SK-N-MC (cell line): ENCODE measurements at regions not wholly inside any gene's neighbourhood (a gene's known extent, or its start where the extent isn't known, plus 50 kb on each side); places are given as distances from the start of the nearest gene placed in this dataset.

Experiments
- DNase-seq: peaks from one replicate; pipeline ENCODE4 v3.0.0-alpha.2; 2011; ENCODE audit warnings: low read depth, low spot score
- H3K27ac ChIP-seq: fragments of 200-600 bp; sonication (generic); 2 replicates; pipeline ENCODE4 v1.5.1; 2016; ENCODE audit warnings: mixed run types
- H3K36me3 ChIP-seq: fragments of 200-600 bp; sonication (generic); 2 replicates; pipeline ENCODE4 v1.6.1; 2017; ENCODE audit warnings: antibody characterized with exemption, low read length, mixed read lengths; ENCODE audit not compliant: insufficient read depth
- H3K4me3 ChIP-seq: fragments of 200-600 bp; sonication (generic); 2 replicates; pipeline ENCODE4 v1.5.1; 2016
- H3K9ac ChIP-seq: fragments of 200-600 bp; sonication (generic); 2 replicates; pipeline ENCODE4 v1.8.0; 2017; ENCODE audit warnings: mixed run types, mixed read lengths; ENCODE audit not compliant: insufficient read length
- H3K9me3 ChIP-seq: fragments of 200-600 bp; sonication (generic); 2 replicates; pipeline ENCODE4 v1.6.1; 2017; ENCODE audit warnings: low read depth, mild to moderate bottlenecking, antibody characterized with exemption, low read length, moderate library complexity, mixed read lengths
- EZH2 ChIP-seq: fragments of 200-600 bp; sonication (generic); IDR thresholded peaks from one replicate; pipeline ENCODE4 v1.6.1; 2017; ENCODE audit warnings: antibody characterized with exemption
- FOXP2 ChIP-seq: optimal IDR thresholded peaks from 2 replicates; pipeline ENCODE3; 2011; ENCODE audit warnings: mild to moderate bottlenecking, moderate library complexity; ENCODE audit not compliant: insufficient read depth; ENCODE audit errors: extremely low read length, control extremely low read depth
- POLR2AphosphoS5 ChIP-seq: IDR thresholded peaks from 2 replicates; pipeline ENCODE4 v1.6.1; 2012; ENCODE audit warnings: mild to moderate bottlenecking, low read depth, low read length, borderline replicate concordance

DNA sequence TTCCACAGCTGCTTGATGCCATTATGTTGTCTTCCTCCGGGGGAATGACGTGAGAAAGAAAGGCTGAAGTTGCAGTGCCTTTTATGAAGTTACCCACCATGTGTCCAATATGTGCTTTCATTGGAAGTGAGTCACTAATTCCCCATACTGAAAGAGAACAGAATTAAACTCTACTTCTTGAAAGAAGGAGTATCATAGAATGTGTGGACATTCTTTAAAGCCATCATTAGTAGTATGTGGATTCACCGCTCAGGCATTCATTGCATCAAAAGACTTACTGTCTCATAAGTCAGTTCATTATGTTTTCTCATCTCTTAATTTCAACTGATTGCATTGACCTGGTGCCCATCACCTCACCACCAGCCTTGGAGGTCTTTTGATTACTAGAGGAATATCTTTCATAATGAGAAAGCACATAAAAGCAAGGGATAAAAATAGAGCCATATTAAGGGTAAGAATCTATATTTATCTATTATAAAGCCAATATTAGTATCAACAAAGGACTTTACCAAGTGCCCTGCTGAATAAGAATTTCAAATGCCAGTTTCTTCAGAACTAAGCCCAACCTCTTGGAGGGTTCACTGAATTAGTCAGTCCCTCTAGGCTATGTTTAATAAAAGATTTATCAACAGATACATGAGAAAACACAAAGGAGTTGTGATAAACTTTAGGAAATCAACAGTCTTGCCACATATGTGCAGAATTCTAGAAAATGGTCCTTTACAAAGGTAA lies 516.1 kb downstream of the NTRK2 start:
- Histone ChIP-seq H3K27ac (no peak overlapping the region), H3K9me3 (no peaks in the 10 kb centered on the region), H3K9ac (no peak overlapping the region), H3K4me3 (no peak overlapping the region), H3K36me3 (no peaks in the 10 kb centered on the region)
- TF ChIP-seq EZH2 = no peak
- TF ChIP-seq FOXP2 = no peak
- no peak for TF ChIP-seq POLR2AphosphoS5
- no peak for DNase-seq

DNA sequence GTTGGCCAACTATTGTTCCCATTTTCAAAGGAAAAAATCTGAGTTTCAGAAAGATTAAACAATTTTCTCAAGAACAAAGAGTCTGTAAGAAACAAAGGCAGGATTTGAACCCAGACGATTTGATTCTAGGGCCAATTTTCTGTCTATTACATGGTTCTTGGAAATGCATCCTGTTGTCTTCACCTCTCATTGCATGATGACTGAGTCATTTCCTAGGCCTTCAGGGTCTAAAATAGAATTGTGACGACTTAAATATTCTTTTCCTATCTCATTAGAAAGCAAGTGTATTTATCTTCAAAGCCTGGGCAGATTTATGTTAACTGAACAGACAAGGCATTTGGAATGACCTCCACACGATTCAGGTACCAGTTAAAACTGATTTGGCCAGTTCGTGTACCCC lies 512.9 kb downstream of the NTRK2 start:
- H3K36me3 ChIP-seq = no peaks in the 10 kb centered on the region
- H3K27ac ChIP-seq = no peak overlapping the region
- H3K9me3 ChIP-seq = no peaks in the 10 kb centered on the region
- no peak overlapping the region for H3K4me3 ChIP-seq
- no peak for DNase-seq
- no peak overlapping the region for H3K9ac ChIP-seq
- TF ChIP-seq EZH2 (no peak), POLR2AphosphoS5 (no peak), FOXP2 (no peak)

DNA sequence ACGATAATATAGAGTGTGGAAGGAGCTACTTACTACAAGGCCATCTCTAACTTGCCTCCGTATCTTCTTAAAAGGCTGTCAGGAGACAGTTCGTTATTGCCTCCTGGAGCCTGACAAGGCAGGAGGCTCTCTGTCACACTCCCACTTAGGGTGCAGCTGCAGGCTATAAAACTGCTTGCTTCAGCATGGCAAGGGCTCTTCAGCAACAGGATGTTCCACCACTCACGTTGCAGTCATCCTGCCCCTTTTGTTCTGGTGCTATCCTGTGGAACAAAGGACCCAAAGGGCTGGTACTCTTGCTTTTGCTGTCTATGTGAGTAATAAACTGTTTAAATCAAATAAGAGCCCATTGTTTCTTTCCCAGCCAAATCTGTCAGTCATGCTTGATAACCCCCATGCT lies 508.9 kb downstream of the NTRK2 start:
- no peak overlapping the region for H3K27ac ChIP-seq
- TF ChIP-seq EZH2 (no peak), FOXP2 (no peak), POLR2AphosphoS5 (no peak)
- H3K9me3 ChIP-seq = no peaks in the 10 kb centered on the region
- H3K4me3 ChIP-seq = no peak overlapping the region
- no peaks in the 10 kb centered on the region for H3K36me3 ChIP-seq
- DNase-seq = no peak
- H3K9ac ChIP-seq = no peak overlapping the region

DNA sequence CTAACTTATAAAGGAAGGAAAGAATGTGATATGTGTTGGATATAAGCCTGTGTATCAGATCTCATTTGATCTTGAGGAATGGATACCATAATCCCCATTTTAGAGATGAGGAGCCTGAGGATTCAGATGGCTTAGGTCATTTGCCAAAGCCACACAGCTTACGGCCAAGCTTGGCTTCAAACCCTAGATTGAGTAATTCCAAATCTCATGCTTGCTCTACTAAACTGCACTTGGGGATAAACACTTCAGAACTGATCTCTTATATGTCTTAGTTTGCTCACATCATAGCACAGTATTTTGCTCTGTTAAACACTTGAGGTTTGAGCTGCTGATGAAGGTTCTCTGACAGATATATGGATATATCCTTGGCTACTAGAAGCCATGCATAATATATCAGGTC lies 504.4 kb downstream of the NTRK2 start:
- H3K36me3 ChIP-seq = no peaks in the 10 kb centered on the region
- H3K4me3 ChIP-seq = no peak overlapping the region
- no peak overlapping the region for H3K9ac ChIP-seq
- H3K9me3 ChIP-seq = no peaks in the 10 kb centered on the region
- TF ChIP-seq EZH2 (no peak), POLR2AphosphoS5 (no peak), FOXP2 (no peak)
- no peak for DNase-seq
- H3K27ac ChIP-seq = no peak overlapping the region

GRCh38 chr9:85172001-85172978 lies 502.8 kb downstream of the NTRK2 start:
- Histone ChIP-seq H3K9me3 (no peaks in the 10 kb centered on the region), H3K36me3 (no peaks in the 10 kb centered on the region), H3K9ac (no peak overlapping the region), H3K4me3 (no peak overlapping the region), H3K27ac (no peak overlapping the region)
- no peak for TF ChIP-seq EZH2
- TF ChIP-seq POLR2AphosphoS5 = no peak
- TF ChIP-seq FOXP2 = no peak
- DNase-seq = no peak

GRCh38 chr9:85171163-85171562 lies 501.6 kb downstream of the NTRK2 start:
- DNase-seq = no peak
- no peak overlapping the region for H3K4me3 ChIP-seq
- TF ChIP-seq FOXP2 (no peak), EZH2 (no peak), POLR2AphosphoS5 (no peak)

GRCh38 chr9:85168412-85168811 lies 498.9 kb downstream of the NTRK2 start:
- Histone ChIP-seq H3K9me3 (no peaks in the 10 kb centered on the region), H3K27ac (no peak overlapping the region), H3K36me3 (no peaks in the 10 kb centered on the region), H3K9ac (no peak overlapping the region), H3K4me3 (no peak overlapping the region)
- TF ChIP-seq POLR2AphosphoS5 (no peak), FOXP2 (no peak), EZH2 (no peak)
- no peak for DNase-seq

More at GRCh38 chr9:85171163-85171562, 501.6 kb downstream of the NTRK2 start:
- Histone ChIP-seq H3K27ac (no peak overlapping the region), H3K36me3 (no peaks in the 10 kb centered on the region), H3K9me3 (no peaks in the 10 kb centered on the region), H3K9ac (no peak overlapping the region)

DNA sequence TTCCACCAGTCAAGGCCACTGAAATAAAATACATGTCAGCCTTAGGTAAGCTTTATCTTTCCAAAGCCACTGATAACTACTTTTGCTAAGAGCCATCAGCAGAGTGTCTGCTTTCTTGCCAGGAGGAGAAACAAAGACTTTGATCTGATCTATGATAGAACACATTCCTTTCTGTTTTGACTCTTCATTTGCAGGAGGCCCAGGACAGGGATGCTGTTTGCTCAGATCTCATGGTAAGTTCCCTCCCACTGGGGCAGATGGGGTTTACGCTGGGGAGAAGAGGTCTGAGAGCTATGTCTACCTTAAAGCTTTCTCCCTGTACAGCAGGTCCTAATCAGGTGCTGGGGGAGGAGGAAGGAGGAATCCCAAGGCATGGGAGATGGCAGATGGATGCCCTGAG lies 497.6 kb downstream of the NTRK2 start:
- TF ChIP-seq POLR2AphosphoS5 (no peak), FOXP2 (no peak), EZH2 (no peak)
- Histone ChIP-seq H3K27ac (no peak overlapping the region), H3K36me3 (no peaks in the 10 kb centered on the region), H3K9me3 (no peaks in the 10 kb centered on the region), H3K9ac (no peak overlapping the region), H3K4me3 (no peak overlapping the region)
- DNase-seq = no peak
